ENCODE measurements at regions not wholly inside any gene's neighbourhood (a gene's known extent, or its start where the extent isn't known, plus 50 kb on each side); places are given as distances from the start of the nearest gene placed in this dataset.

GRCh38 chr3:188940573-188940932, 231.2 kb upstream of the TPRG1 start:
- no peak for DNase-seq (ENCODE audit: low read depth in 2 of 2)

- DNase-seq (ENCODE audit: low read depth in 2 of 2) = no peak
Measured at GRCh38 chr3:188941103-188941502, 230.7 kb upstream of the TPRG1 start.

- DNase-seq (ENCODE audit: low read depth in 2 of 2) = no peak
Measured at GRCh38 chr3:188942191-188942590, 229.6 kb upstream of the TPRG1 start.

GRCh38 chr3:188943591-188943990, 228.2 kb upstream of the TPRG1 start:
- no peak for DNase-seq (ENCODE audit: low read depth in 2 of 2)

GRCh38 chr3:188944108-188944507, 227.7 kb upstream of the TPRG1 start:
- no peak for DNase-seq (ENCODE audit: low read depth in 2 of 2)

GRCh38 chr3:188946351-188947240, 225.2 kb upstream of the TPRG1 start:
- no peak for DNase-seq (ENCODE audit: low read depth in 2 of 2)

- no peak for DNase-seq (ENCODE audit: low read depth in 2 of 2)
Measured at GRCh38 chr3:188947401-188948280, 224.1 kb upstream of the TPRG1 start.

GRCh38 chr3:188948281-188948996, 223.3 kb upstream of the TPRG1 start:
- DNase-seq (ENCODE audit: low read depth in 2 of 2) = no peak

- DNase-seq (ENCODE audit: low read depth in 2 of 2) = no peak
Measured at GRCh38 chr3:188948997-188949389, 222.8 kb upstream of the TPRG1 start.

- DNase-seq (ENCODE audit: low read depth in 2 of 2) = no peak
Measured at GRCh38 chr3:188949456-188949855, 222.3 kb upstream of the TPRG1 start.

- DNase-seq (ENCODE audit: low read depth in 2 of 2) = no peak
Measured at GRCh38 chr3:188949996-188950395, 221.8 kb upstream of the TPRG1 start.

- peak in 1 of 2 donors; percentile 38 for DNase-seq (ENCODE audit: low read depth in 2 of 2)
Measured at GRCh38 chr3:188950832-188951489, 220.8 kb upstream of the TPRG1 start.

GRCh38 chr3:188951734-188952133, 220.0 kb upstream of the TPRG1 start:
- no peak for DNase-seq (ENCODE audit: low read depth in 2 of 2)

GRCh38 chr3:188954590-188955208, 217.1 kb upstream of the TPRG1 start:
- peak; percentile 44 to 59 for DNase-seq (ENCODE audit: low read depth in 2 of 2)

- DNase-seq (ENCODE audit: low read depth in 2 of 2) = no peak
Measured at GRCh38 chr3:188955919-188956318, 215.9 kb upstream of the TPRG1 start.

GRCh38 chr3:188956839-188957489, 214.8 kb upstream of the TPRG1 start:
- DNase-seq (ENCODE audit: low read depth in 2 of 2) = no peak

- DNase-seq (ENCODE audit: low read depth in 2 of 2) = no peak
Measured at GRCh38 chr3:188959013-188959412, 212.8 kb upstream of the TPRG1 start.

- DNase-seq (ENCODE audit: low read depth in 2 of 2) = no peak
Measured at GRCh38 chr3:188962253-188963247, 209.2 kb upstream of the TPRG1 start.

- DNase-seq (ENCODE audit: low read depth in 2 of 2) = no peak
Measured at GRCh38 chr3:188964957-188965356, 206.8 kb upstream of the TPRG1 start.
